Spleen (tissue), 7 donors: ENCODE measurements at regions not wholly inside any gene's neighbourhood (a gene's known extent, or its start where the extent isn't known, plus 50 kb on each side); places are given as distances from the start of the nearest gene placed in this dataset.

ENCODE experiments used
- CTCF ChIP-seq, 11 experiments: fragments of 200-600 bp in 7 of 11; fragments of 450-650 bp in 4 of 11; sonication (generic) in 4 of 11; IDR thresholded peaks in 8 of 11; conservative IDR thresholded peaks in 3 of 11; 1 replicate in 7 of 11; 2 replicates in 4 of 11; pipeline versions ENCODE4 v1.4.0 to v1.8.0; 2016 to 2021; ENCODE audit warnings: antibody characterized with exemption in 11 of 11, inconsistent platforms in 4 of 11, mild to moderate bottlenecking in 1 of 11
- POLR2A ChIP-seq, 3 donors: fragments of 450-650 bp; IDR thresholded peaks; one replicate each; pipeline ENCODE4 v1.5.1; 2017; ENCODE audit warnings: antibody characterized with exemption in 3 of 3, mild to moderate bottlenecking in 1 of 3
- POLR2AphosphoS5 ChIP-seq, 3 donors: sonication (generic); formaldehyde crosslinking; IDR thresholded peaks; one replicate each; pipeline ENCODE4 v1.5.1; 2017; ENCODE audit warnings: antibody characterized with exemption in 3 of 3
- donor health status: DM: no; HTN: no; CAD: no; lungs with moderate emphysema.
- donor health status: DM: no; HTN: no; CAD: no.
- donor health status: DM: no; HTN: no; CAD: no.

GRCh38 chr4:95674521-95674981, 125.8 kb upstream of the UNC5C start:
- TF ChIP-seq CTCF (IDR thresholded peaks at IDR 0.05 in 8 of 11, conservative IDR thresholded peaks at IDR 0.05 in 3 of 11) (no peak), POLR2AphosphoS5 (IDR thresholded peaks at IDR 0.05) (no peak), POLR2A (IDR thresholded peaks at IDR 0.05) (no peak)
